CD4-positive, alpha-beta T cell treated with Interleukin-6 at 100 ng/mL for 8 hours (primary cell): ENCODE measurements at regions not wholly inside any gene's neighbourhood (a gene's known extent, or its start where the extent isn't known, plus 50 kb on each side); places are given as distances from the start of the nearest gene placed in this dataset.
"Not testable (repeated sequence)": the region's sequence is repeated elsewhere in the genome, so short reads cannot be mapped to it uniquely, and the experiment has no call there.

Source experiments
- DNase-seq: peaks from one replicate; pipeline ENCODE4 v3.0.0-alpha.2; 2020; ENCODE audit warnings: mixed read lengths, low spot score

DNA sequence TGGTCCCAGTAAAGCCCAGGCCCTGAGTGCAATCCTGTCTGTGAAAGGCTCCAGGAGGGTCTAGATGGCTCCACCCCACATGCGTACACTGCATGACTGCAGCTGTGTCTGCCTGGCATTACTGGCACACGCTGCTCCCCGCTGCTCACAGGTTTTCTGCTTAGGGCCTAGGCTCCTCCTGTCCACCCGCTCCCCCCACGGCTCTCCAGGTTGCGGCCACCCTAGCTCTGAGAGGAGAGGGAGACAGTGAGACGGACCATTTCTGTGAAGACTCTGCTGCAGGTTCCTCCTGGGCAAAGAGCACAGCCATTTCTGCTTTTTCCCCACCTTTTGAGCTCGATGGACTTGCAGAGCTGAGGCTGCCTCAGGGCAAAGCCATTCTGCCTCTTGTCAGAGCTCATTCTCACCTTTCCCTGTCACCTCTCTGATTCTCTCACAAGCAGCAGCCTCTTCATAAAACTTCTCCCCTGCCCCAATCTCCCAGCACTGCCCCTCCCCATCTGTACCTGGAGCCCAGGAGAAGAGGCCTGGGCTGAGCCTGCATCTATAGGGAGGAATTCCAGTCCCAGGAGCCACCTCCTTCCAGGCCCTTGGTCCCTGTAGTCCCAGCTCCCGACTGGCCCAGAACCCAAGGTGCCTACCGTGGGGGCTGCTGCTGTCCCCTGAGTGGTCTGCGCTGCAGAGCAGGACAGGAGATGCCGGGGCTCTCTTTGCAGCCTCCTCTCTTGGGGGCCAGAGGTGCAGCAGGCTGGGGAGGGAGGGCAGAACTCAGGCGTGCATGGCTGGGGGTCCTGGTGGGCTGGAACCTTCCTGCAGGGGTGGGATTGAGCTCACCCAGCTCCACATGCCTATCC lies 433.7 kb upstream of the B3GAT1 start:
- DNase-seq: no peak

DNA sequence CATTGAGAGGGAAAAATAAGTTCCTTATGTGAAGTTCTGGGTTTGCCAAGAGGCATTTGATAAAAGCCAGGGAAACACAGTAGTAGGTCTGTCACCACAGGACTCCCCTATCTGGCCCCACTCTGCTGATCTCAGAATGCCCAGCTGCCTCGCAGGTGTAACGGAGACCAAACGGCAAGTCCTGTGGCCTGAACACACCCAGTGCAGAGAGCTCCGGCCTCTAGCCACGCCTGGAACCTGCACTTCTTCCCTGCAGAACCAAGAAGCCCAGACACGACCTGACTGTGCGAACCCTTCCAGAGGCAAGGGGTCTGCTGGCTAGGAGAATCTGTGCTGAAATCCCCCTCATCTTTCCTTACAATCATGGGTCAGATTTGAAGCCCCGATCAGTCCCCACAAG lies 432.8 kb upstream of the B3GAT1 start:
- DNase-seq: no peak

DNA sequence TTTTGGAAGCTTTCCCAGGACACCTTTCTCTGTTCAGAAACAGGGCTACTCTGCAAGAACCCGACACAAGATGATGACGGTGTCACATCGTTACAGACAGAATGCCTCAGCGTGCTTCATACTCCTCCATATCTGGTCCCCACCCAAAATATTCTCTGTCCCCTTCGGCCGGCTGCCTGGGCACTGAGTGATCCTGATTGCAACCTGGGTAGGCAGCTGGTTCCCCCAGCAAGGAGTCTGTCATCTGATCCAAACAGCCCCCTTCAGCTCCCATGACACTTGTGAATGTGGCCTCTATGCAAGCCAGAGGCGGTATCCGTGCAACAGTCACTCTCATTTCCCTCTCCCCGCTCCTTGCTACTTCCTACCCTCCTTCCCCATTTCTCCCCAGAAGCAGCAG lies 431.7 kb upstream of the B3GAT1 start:
- no peak for DNase-seq

DNA sequence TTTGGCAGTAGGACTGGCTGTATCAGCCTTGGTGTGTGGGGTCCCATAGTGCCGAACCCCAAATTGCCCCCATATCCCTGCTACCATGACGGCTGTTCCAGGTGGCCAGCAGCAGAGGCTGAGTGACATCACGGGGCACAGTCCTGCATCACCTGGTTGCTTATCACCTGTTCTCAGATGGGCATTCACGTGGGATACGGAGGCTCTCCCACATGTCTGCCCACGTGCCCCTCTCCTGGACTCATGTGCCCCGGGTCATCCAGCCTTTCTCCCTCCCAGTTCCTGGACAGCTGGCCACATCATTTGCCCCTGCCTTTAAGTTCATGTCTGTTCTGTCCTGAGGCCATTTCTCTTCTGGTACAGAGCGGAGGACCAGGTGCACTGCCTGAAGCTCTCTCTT lies 431.0 kb upstream of the B3GAT1 start:
- DNase-seq: no peak

DNA sequence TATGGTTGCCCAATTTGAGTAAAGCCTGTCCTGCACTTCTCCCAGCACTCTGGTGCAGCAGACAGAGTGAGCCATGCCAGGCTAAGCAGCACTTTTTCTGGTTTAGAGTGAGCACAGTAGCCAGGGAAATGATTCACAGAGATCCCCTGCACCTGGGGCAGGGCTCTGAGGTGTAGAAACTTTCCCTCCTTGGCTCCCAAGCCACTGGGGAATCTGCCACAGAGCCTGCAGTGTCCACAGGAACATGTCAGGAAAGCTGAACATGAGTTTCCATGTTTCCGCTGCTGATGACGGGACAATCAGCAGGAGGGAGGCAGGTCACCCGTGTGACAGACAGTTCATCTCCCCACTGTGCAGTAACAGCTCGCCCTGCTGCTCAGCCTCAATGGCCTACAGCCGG lies 429.9 kb upstream of the B3GAT1 start:
- no peak for DNase-seq

DNA sequence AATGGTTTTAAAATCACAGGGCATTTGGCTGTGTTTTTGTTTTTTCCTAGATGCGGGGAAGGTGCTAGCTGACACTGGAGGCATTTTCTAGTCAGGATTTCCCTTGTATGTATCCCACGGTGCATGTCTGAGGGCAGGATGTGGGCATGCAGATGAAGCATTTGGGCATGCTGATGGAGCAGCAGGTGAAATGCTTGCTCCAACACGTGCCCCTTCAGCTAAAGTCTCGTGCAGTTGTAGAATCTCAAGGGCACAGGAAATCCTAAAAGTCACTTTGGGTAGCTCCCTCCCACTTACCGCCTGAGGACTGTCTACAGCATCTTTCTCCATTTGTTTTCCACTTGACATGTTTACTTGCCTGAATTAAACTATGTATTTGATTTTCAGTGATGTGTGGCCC lies 429.4 kb upstream of the B3GAT1 start:
- no peak for DNase-seq

DNA sequence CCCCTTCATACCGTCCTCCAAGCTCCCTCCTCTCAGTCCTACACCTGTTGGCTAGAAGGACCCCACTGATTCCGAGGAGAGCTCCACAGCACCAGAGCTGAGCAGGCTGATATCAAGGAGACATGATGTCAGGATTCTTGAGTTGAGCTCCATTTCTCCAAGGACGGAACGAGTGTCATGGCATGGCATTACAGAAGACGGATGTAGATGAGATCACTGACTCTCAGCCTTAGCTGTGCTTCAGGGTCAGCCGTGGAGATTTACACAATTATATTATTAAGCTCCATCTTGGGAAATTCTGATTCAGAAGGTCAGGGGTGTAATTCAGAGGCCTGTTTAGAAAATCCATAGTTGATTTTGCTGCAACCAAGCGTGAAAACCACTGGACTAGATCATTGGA lies 428.9 kb upstream of the B3GAT1 start:
- DNase-seq: no peak

DNA sequence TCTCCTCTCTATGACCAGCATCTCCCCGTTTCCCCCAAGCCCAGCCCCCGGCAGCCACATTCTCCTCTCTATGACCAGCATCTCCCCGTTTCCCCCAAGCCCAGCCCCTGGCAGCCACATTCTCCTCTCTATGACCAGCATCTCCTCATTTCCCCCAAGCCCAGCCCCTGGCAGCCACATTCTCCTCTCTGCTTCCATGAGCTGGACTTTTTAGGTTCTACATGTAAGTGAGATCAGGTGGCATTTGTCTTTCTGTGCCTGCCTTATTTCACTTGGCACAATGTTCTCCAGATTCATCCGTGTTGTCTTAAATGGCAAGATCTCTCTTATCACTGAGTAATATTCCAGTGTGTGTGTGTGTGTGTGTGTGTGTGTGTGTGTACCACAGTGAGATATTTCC lies 428.1 kb upstream of the B3GAT1 start:
- not testable (repeated sequence) for DNase-seq

DNA sequence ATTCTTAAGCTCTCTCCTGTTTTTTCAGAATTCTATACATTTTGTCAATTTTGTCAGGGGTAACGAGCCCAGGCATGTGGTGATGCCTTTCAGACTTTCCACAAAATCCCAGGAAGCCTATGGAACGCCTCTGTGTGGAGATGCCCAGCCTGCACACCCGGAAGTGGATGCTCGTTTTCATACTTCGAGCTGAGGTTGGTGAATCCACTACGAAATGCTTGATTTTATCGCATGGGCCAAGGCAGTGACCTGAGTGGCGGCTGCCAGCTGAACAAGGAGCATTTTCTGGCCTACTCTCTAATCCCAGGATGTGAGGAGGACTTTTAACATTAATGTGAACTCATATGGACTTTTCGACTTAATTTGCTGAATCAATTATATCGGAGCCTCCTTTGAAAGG lies 426.7 kb upstream of the B3GAT1 start:
- no peak for DNase-seq

DNA sequence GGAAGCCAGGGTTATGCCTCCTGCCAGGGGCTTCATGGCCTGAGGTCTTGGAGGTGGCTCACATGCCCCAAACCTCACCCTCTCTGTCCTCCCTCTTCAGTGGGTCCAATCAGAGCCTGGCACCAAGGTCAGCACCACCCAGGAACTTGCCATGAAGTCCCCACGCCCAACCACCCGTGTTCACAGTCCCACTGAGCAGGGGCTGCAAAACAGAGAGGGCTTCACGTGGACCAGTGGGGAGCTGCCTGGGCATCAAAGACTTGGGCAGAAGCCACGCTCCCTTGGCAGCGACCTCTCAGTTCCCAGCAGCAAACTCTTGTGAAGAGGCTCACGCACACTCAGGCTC lies 425.8 kb upstream of the B3GAT1 start:
- DNase-seq: no peak

DNA sequence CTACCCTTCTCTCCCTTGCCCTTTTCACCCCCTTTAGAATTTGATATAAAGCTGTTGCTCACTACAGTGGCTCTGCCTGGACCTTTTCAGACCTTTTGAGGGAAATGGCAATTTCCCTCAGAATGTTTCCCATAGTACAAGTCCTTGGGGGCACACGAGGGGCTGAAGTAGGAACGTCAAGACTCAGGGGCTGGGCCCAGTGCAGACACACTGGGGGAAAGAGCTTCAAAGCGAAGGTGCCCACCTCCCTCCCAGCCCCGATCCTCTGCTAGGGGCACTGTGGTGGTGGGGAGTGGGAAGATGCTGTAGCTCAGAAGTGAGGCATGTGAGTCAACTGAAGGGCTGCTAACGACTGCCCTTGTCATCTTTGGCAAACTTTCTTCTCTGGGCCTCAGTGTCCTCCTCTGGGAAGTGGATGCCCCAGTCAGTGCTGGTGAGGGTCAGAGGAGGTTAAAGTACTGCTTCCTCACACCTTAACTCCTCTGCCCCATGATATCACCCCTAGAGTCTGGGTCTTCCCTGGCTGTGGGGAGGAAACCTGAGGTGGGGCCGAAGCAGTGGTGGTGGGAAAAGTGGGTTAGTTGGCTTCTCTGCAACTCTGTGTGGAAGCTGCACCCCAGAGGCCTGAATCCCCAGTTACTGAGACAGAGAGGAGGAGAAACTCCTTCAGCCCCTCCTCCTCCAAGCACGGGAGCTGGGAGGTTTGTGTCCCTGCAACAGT lies 425.3 kb upstream of the B3GAT1 start:
- DNase-seq: no peak

DNA sequence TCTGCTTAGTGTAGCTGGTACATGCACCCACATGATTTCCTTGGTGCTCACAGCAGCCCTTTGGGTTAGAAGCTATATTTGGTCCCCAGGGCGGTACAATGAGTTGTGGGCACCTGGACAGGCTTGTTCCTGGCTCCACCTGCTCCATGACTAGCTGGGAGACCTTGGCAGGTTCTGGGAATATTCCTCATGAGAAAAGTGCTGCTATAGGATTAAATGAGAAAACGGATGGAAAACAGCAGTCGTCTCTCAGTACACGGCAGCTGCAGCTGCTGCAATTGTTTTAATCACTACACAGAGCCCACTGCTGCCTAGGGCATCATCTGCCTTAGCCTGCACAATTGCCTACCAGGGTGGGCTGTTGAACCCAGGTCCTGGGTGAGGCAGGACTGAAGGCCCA lies 424.5 kb upstream of the B3GAT1 start:
- DNase-seq: no peak

DNA sequence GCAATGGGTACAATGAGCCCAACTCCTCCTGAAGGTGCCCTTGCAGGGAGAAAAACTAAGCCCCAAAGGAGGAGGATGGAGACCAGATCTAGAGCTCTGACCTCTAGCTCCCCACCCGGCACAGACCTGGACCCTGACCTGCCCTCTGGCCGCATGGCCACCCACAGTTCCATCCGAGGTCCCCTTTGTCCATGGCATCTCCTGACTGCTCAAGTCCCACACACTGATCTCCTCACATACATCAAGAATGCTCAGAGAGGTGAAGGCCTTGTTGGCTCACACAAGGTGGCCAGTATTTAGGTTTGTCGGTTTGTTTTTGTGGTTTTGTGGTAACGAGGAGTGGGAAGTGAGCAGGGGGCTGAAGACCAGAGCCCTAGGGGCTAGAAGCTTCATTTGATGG lies 423.5 kb upstream of the B3GAT1 start:
- no peak for DNase-seq

DNA sequence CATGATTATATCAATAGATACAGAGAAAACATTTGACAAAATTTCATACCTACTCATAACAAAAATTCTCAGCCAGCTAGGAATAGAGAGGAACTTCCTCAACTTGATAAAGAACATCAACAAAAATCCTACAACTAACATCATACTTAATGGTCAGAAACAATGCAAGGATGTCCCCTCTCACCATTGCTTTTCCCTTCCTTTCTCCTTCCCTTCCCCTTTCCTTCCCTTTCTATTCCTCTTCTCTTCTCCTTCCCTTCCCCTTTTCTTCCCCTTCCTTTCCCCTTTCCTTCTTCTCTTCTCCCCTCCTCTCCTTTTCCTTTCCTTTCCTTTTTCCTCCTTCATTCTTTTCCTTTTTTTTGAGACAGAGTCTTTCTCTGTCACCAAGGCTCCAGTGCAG lies 418.3 kb upstream of the B3GAT1 start:
- no peak for DNase-seq

DNA sequence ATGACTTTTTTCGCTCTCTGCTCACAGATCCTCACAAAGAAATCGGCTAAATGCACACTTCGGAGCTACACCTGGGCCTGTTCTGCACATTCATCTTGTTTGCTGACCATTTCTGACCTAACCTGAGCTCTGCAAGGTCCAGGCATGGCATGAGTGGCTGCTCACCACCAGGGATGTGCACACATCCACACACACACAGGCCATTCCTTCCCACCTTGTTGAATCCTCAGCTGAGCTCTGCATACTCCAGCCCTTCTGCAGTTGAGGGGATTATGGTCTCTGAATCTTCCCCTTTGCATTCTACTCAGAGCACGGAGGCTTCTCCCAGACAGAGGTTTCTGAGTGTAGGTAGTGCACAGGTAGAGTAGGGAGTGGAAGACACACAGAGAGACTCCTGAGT lies 411.9 kb upstream of the B3GAT1 start:
- no peak for DNase-seq

DNA sequence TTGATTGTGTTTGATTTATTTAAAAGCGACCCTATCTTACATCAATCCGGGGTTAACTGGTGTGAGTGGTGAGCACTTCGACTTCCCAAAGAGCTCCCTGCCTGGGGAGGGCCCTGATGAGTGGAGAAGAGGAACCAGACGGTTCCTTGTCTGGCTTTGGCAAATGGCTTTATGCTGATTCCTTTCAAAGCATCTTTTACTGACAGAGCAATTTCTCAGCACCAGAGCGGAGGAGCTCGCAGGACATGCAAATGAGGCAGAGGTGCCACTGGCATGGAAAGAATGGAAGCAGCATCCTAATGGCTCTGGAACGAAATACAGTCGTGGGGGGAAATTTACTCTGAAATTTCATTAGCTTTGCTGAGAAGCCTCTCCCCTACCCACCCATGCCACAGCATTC lies 410.9 kb upstream of the B3GAT1 start:
- DNase-seq: no peak

DNA sequence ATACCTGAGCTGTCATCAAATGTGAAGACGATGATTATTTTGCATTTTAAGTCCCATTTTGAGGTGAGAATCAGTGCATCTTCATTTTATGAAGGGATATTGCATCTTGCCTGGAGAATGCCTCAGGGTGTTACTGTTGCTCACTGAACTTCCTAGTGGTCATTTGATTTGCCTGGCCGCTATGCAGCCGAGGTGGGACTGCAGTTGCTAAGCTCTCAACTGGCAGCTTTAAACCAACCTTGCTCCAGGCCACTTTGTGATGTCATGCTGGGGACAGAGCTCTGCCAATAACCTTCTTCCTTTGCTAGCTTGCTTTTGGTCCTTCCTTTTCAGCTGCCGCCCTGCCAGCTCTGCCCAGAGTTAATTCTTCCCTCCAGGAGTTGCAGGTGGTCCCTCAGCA lies 409.4 kb upstream of the B3GAT1 start:
- no peak for DNase-seq

DNA sequence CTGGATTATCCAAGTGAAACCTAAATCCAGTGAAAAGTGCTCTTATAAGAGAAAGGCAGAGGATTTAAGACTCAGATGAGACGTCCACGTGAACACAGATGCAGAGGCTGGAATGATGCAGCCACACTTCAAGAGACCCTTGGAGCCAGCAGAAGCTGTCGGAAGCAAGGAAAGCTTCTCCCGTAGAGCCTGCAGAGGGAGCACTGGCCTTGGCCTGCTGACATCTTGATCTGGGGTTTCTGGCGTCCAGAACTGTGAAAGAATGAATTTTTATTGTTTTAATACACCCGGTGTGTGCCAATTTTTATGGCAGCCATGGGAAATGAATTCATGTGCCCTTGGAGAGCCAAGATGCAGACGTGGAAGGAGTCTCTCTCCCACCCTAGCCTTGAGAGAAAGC lies 407.0 kb upstream of the B3GAT1 start:
- no peak for DNase-seq

DNA sequence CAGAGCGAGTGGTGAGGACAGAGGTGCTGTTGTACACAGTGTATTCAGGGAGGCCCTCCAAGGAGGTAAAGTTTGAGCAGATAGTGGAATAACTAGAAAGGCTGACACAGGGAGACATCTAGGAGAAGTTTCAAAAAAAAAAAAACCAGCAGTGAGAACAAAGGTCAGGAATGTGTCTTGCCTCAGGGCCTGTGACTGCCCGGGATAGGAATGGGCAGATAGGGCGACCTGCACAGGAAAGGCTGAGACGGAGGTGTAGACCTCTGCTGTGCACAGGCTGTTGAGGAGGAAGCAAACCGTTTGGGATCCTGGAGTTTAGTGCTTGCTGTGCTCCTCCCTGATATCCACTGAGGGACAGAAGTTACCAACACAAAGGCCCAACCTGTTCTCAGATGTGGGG lies 406.5 kb upstream of the B3GAT1 start:
- no peak for DNase-seq

DNA sequence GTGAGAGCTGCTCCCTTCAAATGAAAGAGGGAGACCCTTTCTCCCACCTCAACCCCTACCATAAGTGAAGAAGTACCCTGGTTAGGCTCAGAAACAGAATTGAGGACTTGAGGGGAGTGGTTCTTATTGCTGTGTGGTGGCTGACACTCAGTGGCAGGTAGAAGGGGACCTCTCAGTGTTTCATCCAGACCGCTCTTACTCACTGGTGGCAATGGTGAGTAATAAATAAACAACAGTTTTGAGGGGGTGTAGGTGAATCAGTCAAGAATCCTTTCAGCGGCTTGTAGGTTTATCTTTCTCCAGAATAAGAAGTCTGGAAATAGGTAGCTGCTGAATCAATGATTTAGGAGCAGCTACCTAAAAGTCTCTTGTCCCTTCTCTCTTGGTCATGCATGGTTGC lies 403.4 kb upstream of the B3GAT1 start:
- DNase-seq: no peak

DNA sequence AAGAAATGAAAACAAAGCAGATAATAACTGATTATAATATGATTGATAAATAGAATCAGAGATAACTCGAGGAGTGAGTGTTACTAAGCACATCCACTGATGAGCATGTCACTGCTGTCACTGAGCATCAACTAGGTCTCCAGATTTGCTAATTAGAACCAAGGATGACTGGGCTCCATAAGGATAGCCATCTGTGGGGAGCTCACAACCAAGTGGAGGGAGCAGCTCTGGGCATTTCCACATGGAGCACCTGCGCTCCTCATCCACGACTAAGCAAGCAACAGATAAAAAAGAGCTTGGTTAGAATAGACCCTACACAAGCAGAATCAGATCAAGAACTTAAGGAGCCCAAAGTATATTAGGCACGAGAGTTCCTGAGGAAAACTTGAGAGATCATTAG lies 396.0 kb upstream of the B3GAT1 start:
- no peak for DNase-seq

DNA sequence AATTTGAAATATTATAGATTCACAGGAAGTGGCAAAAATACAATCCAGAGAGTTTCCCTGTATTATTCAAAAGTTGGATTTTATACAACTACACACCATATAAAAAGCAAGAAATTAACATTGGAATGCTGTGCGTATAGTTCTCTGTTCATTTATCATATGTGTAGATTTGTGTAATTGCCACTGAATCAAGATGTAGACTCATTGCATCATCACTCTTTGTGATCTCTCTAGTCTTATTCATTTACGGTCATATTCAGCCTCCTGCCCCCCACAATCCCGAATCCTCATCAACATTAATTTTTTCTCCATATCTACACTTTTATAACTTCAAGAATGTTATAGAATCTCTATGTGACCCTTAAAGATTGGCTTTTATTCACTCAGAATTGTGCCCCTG lies 390.6 kb upstream of the B3GAT1 start:
- DNase-seq: no peak

DNA sequence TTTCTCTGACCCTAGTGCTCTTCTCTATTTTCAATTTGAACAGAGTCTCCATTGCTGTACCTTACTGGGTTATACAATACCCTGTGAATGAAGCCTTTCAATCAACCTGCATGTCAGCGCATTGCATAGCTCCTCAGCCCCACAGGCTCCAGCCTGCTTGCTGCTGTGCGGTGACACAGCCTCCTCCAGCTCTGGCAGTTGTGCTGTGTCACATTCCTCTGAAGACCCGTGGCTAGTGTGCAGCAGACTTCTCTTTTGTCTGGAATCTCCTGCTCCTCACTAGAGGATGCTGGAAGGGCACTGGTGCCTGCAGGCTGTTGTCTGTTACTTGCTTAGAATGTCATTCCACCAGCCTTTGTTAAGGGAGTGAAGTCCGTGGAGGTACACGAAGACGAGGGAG lies 390.1 kb upstream of the B3GAT1 start:
- no peak for DNase-seq

DNA sequence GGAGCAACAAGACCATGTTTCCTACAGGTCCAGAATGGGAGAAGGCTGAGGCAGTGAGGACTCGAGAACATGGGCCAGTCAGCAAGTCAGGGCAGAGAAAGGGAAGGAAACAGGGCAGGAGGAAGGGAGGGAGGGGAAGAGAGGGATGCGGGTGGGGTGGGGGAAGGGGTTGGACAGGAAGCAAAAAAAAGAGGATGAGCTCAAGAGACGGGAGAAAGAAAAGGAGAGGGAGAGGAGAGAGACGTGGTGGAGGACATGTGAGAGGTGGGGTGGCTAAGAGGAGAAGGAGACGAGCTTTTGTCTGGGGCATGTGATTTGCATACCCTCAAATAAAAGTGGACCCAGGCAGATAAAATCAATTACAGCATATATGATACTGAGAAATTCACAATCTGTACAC lies 389.5 kb upstream of the B3GAT1 start:
- no peak for DNase-seq
